SK-N-SH treated with all-trans-retinoic acid at 6 μM for 48 hours (cell line): ENCODE measurements at regions not wholly inside any gene's neighbourhood (a gene's known extent, or its start where the extent isn't known, plus 50 kb on each side); places are given as distances from the start of the nearest gene placed in this dataset.

ENCODE experiments used
- ATAC-seq: fragments of 200-7000 bp; cut with Tn5 transposase; 3 replicates; pipeline ENCODE4 v1.9.1; 2020; ENCODE audit warnings: mild to moderate bottlenecking, moderate library complexity
- ARNTL ChIP-seq: fragments of 450-650 bp; formaldehyde crosslinking; IDR thresholded peaks from 2 replicates; pipeline ENCODE4 v1.5.0; 2020; ENCODE audit warnings: low read depth, mild to moderate bottlenecking, moderate library complexity, borderline replicate concordance
- BACH2 ChIP-seq: fragments of 250-450 bp; sonication (Bioruptor Pico); IDR thresholded peaks from 2 replicates; pipeline ENCODE4 v1.9.0; 2021; ENCODE audit warnings: mild to moderate bottlenecking, borderline replicate concordance
- ESRRG ChIP-seq: fragments of 250-450 bp; sonication (Bioruptor Pico); IDR thresholded peaks from 2 replicates; pipeline ENCODE4 v1.6.1; 2021; ENCODE audit warnings: mild to moderate bottlenecking
- GLIS3 ChIP-seq: fragments of 250-450 bp; sonication (Bioruptor Pico); IDR thresholded peaks from 2 replicates; pipeline ENCODE4 v1.5.0; 2020; ENCODE audit warnings: mild to moderate bottlenecking, moderate library complexity
- ISL1 ChIP-seq: fragments of 250-450 bp; sonication (Bioruptor Pico); IDR thresholded peaks from 2 replicates; pipeline ENCODE4 v2.1.2; 2022; ENCODE audit warnings: mild to moderate bottlenecking, moderate library complexity
- OSR1 ChIP-seq: fragments of 250-450 bp; sonication (Bioruptor Pico); IDR thresholded peaks from 2 replicates; pipeline ENCODE4 v1.8.0; 2022; ENCODE audit warnings: moderate library complexity, mild to moderate bottlenecking, inconsistent platforms
- POU6F1 ChIP-seq: fragments of 250-450 bp; sonication (Bioruptor Pico); IDR thresholded peaks from 2 replicates; pipeline ENCODE4 v1.8.0; 2021; ENCODE audit warnings: low read depth, mild to moderate bottlenecking, moderate library complexity, borderline replicate concordance
- PPARA ChIP-seq: fragments of 250-450 bp; sonication (Bioruptor Pico); IDR thresholded peaks from 2 replicates; pipeline ENCODE4 v1.5.0; 2020; ENCODE audit warnings: mild to moderate bottlenecking, borderline replicate concordance
- RARB ChIP-seq: fragments of 250-450 bp; sonication (Bioruptor Pico); IDR thresholded peaks from 2 replicates; pipeline ENCODE4 v1.8.0; 2021; ENCODE audit warnings: mild to moderate bottlenecking, moderate library complexity
- TCF4 ChIP-seq: fragments of 250-450 bp; sonication (Bioruptor Pico); IDR thresholded peaks from 2 replicates; pipeline ENCODE4 v1.8.0; 2021; ENCODE audit warnings: mild to moderate bottlenecking, moderate library complexity, borderline replicate concordance
- TSHZ2 ChIP-seq: fragments of 250-450 bp; sonication (Bioruptor Pico); IDR thresholded peaks from 2 replicates; pipeline ENCODE4 v1.5.0; 2020; ENCODE audit warnings: mild to moderate bottlenecking, moderate library complexity
- ZFP30 ChIP-seq: fragments of 450-650 bp; formaldehyde crosslinking; IDR thresholded peaks from 2 replicates; pipeline ENCODE4 v1.5.0; 2022; ENCODE audit warnings: mild to moderate bottlenecking, moderate library complexity
- ZNF565 ChIP-seq: fragments of 450-650 bp; formaldehyde crosslinking; conservative IDR thresholded peaks from 2 replicates; pipeline ENCODE4 v1.5.0; 2020; ENCODE audit warnings: low read depth, mild to moderate bottlenecking, moderate library complexity
- ZNF70 ChIP-seq: fragments of 450-650 bp; formaldehyde crosslinking; IDR thresholded peaks from 2 replicates; pipeline ENCODE4 v1.5.0; 2020; ENCODE audit warnings: mild to moderate bottlenecking, moderate library complexity
- ZNF8 ChIP-seq: fragments of 450-650 bp; formaldehyde crosslinking; IDR thresholded peaks from 2 replicates; pipeline ENCODE4 v1.5.0; 2020; ENCODE audit warnings: mild to moderate bottlenecking, moderate library complexity
- TF ChIP-seq, protein P1 (sequence below): fragments of 250-450 bp; sonication (Bioruptor Pico); IDR thresholded peaks from 2 replicates; pipeline ENCODE4 v1.5.1; 2020; ENCODE audit warnings: low read depth, mild to moderate bottlenecking, moderate library complexity

GRCh38 chr15:47437491-47437890, 279.8 kb upstream of the SEMA6D start (continued):
- no peak for TF ChIP-seq TSHZ2 (CRISPR knock-in tag)
- no peak for TF ChIP-seq ESRRG (CRISPR knock-in tag)
- TF ChIP-seq TCF4 (CRISPR knock-in tag): no peak
- TF ChIP-seq PPARA: no peak
- TF ChIP-seq ISL1: no peak
- TF ChIP-seq ZFP30 (CRISPR knock-in tag): no peak
- TF ChIP-seq, protein P1, sequence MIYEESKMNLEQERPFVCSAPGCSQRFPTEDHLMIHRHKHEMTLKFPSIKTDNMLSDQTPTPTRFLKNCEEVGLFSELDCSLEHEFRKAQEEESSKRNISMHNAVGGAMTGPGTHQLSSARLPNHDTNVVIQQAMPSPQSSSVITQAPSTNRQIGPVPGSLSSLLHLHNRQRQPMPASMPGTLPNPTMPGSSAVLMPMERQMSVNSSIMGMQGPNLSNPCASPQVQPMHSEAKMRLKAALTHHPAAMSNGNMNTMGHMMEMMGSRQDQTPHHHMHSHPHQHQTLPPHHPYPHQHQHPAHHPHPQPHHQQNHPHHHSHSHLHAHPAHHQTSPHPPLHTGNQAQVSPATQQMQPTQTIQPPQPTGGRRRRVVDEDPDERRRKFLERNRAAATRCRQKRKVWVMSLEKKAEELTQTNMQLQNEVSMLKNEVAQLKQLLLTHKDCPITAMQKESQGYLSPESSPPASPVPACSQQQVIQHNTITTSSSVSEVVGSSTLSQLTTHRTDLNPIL (CRISPR knock-in tag): no peak
- TF ChIP-seq OSR1: no peak
- TF ChIP-seq RARB (CRISPR knock-in tag): no peak

DNA sequence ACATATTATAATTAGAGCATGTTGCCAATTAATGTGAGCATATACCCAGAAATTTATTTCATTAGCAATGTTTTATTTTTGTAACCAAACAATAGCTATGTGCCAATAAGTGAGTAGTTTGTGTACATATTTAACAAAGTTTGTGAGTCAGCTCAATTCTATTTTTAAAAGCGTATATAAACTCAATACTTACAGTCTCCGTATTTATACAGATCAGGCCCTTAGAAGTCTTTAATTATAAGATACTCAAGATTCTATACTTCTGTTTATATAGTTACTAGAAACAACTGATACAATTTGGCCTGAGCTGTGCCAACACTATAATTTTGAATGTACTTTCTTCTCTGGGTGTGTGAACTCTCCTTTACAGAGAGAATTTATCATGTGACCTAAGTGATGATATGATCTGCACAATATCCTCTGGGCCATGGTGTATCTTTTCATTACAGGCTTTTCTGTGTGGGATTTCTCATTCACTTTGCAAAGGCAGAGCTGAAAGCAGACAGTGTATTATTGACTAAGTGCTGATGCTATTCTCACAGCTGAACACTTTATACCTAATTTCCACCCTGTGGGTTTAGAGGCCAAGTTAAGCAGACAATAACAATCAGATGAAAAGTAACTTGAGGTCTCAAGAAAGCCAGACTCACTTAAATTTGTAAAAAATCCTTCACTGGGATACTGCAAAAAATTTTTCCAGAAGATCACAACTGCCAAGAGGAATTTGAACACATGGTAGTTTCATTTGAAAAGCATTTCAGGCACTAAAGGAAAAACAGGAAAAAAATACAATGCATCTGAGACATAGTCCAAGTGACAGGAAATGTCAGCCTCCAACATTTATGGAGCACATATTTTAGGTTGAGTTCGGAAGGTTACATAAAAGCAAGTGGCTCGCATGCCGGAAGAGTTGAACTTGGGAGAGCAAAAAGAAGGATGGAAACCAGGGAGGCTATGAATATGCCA, 277.9 kb upstream of the SEMA6D start:
- no peak; the same call in 2 of the 3 replicates for ATAC-seq
- TF ChIP-seq, protein P1 (CRISPR knock-in tag): no peak
- peak; percentile 23; the same call in 1 of the 2 replicates for TF ChIP-seq ISL1

- no peak for ATAC-seq
- no peak for TF ChIP-seq OSR1
- TF ChIP-seq, protein P1 (CRISPR knock-in tag): no peak
- TF ChIP-seq PPARA: no peak
- TF ChIP-seq ZNF70 (CRISPR knock-in tag): no peak
- no peak for TF ChIP-seq ZFP30 (CRISPR knock-in tag)
- no peak for TF ChIP-seq BACH2 (CRISPR knock-in tag)
- no peak for TF ChIP-seq RARB (CRISPR knock-in tag)
- no peak for TF ChIP-seq TSHZ2 (CRISPR knock-in tag)
- TF ChIP-seq GLIS3 (CRISPR knock-in tag): no peak
- no peak for TF ChIP-seq ZNF565 (CRISPR knock-in tag)
- TF ChIP-seq, all 23 proteins: peak for 0
Measured at GRCh38 chr15:47442371-47442770, 274.9 kb upstream of the SEMA6D start.

DNA sequence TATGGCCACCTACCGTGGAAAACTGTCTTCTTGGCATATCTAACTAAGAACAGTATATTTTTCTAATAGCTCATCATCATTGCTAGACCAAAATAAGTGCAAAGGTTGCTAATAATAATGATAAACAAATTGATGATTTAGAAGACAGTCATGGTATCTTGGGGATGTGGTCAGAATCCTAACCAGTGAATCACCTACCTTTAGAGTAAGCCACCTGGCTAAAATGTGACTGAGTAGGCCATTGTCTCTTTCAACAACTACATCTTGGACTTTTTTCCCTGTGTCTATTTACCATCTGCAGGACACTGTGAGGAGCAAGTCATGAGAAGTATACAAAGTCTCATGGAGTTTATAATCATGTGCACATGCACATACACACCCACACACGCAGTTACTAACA, 273.5 kb upstream of the SEMA6D start:
- ATAC-seq: no peak
- TF ChIP-seq ZNF8 (CRISPR knock-in tag): no peak
- no peak for TF ChIP-seq ISL1
- no peak for TF ChIP-seq ESRRG (CRISPR knock-in tag)
- no peak for TF ChIP-seq POU6F1
- no peak for TF ChIP-seq ZFP30 (CRISPR knock-in tag)
- TF ChIP-seq OSR1: no peak
- TF ChIP-seq ARNTL: no peak
